ENCODE measurements at regions not wholly inside any gene's neighbourhood (a gene's known extent, or its start where the extent isn't known, plus 50 kb on each side); places are given as distances from the start of the nearest gene placed in this dataset.

DNA sequence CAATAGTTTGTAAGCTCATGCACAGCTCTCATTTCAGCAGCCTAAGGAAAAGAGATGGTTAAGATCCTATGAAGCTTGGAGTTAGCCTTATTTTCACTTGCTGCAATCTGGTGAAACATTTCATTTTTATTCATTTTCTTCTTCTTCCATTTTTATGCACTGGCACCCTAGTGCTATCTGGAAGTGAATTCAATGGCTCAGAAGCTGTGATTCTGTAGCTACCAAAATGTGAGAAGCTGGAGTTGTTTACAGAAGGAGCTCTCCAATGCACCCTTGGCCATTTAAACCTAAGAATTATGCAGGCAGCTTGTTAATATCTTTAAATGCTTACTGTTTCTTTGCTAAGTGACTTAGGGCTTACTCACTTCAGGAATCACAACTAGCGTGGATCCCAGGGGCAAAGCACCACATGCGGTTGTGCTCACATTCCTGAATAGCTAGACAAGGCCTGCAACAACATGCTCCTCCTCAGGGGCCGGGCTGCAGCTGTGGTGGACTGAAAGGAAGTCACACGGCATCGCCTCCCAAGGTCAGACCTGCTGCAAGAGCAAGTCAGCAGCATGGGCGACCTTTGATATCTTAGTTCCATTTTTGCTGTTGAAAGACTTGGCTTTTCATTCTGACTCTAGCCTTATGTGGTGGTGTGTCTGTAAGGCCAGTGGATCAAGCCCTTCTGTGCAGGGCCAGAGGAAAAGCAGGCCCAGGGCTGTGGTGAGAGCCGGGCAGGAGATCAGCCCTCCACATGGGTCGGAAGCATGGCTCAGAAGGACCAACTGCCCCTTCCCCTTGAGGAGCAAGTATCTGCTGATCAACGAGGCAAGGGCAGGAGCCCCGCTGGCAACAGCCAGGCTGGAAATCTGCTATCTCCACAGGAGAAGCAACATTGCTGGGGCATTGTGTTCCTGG, 91.9 kb upstream of the MBL2 start:
- TF ChIP-seq, protein P1, sequence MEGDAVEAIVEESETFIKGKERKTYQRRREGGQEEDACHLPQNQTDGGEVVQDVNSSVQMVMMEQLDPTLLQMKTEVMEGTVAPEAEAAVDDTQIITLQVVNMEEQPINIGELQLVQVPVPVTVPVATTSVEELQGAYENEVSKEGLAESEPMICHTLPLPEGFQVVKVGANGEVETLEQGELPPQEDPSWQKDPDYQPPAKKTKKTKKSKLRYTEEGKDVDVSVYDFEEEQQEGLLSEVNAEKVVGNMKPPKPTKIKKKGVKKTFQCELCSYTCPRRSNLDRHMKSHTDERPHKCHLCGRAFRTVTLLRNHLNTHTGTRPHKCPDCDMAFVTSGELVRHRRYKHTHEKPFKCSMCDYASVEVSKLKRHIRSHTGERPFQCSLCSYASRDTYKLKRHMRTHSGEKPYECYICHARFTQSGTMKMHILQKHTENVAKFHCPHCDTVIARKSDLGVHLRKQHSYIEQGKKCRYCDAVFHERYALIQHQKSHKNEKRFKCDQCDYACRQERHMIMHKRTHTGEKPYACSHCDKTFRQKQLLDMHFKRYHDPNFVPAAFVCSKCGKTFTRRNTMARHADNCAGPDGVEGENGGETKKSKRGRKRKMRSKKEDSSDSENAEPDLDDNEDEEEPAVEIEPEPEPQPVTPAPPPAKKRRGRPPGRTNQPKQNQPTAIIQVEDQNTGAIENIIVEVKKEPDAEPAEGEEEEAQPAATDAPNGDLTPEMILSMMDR (IDR thresholded peaks at IDR 0.05; ENCODE audit: borderline replicate concordance, extremely low read depth, low read length, poor library complexity, severe bottlenecking) = no peak
- no peak for TF ChIP-seq EZH2 (IDR thresholded peaks at IDR 0.05; ENCODE audit: borderline replicate concordance, low read depth, low read length, severe bottlenecking)
